Jurkat, Clone E6-1 (cell line): ENCODE measurements at regions not wholly inside any gene's neighbourhood (a gene's known extent, or its start where the extent isn't known, plus 50 kb on each side); places are given as distances from the start of the nearest gene placed in this dataset.

Experiments
- DNase-seq: peaks from one replicate; pipeline ENCODE4 v3.0.0-alpha.2; 2011; ENCODE audit warnings: low read depth, low spot score
- H3K4me3 ChIP-seq: 2 replicates; pipeline ENCODE4 v1.5.1; 2011; ENCODE audit warnings: mild to moderate bottlenecking, low read length, control low read depth, moderate library complexity

GRCh38 chr9:20291201-20291600 lies 331.1 kb downstream of the MLLT3 start:
- no peak for DNase-seq
- H3K4me3 ChIP-seq: no peak overlapping the region

GRCh38 chr9:20290257-20290656 lies 332.0 kb downstream of the MLLT3 start:
- no peak for DNase-seq
- no peak overlapping the region for H3K4me3 ChIP-seq

DNA sequence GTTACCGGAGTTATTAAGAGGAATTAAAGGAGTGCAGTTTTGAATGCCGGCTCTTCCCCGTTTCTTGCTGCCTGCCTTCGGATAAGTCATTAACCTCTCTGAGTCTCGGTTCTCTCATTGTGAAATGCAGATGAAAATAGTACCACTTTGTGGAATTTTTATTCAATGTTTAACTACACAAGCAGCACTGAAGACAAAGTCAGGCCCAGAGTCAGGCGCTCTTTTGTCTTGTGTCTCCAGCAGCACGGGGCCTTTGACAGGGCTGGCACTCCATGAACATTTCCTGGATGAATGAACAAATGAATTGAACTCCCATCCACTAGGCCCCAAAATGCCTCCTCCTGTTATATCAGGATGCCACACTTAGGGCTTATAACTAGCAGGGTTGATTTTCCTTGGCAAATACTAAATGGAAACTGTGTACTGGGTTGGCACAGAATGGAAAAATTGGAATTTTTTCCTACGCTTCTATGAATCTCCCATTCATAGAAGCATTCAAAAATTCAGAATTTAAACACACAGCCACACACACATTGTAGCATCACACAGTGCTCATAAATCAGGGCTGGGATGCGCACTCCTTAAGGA lies 332.8 kb downstream of the MLLT3 start:
- no peak overlapping the region for H3K4me3 ChIP-seq
- no peak for DNase-seq

DNA sequence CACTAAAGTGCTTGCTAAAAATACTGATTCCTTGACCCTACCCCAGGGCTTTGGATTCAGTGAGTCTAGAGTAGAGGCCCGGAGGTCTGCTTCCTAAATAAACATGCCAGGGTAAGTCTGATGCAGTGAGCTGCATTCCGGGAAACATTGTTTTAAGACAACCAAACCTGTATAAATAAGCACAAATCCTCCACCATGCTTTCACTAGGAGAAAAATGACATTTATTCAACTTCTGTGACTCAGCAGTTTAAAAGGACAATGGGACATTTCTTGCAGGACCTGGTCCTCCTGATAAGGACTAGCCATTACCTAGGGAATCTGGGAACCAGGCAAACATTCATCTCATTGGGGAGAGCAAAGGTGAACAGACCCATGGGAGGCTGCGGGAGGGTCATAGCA lies 335.3 kb downstream of the MLLT3 start:
- no peak overlapping the region for H3K4me3 ChIP-seq
- DNase-seq: no peak

GRCh38 chr9:20286154-20286700 lies 336.1 kb downstream of the MLLT3 start:
- DNase-seq: no peak
- no peak overlapping the region for H3K4me3 ChIP-seq

GRCh38 chr9:20284601-20285289 lies 337.6 kb downstream of the MLLT3 start:
- DNase-seq: no peak
- H3K4me3 ChIP-seq: no peak overlapping the region

DNA sequence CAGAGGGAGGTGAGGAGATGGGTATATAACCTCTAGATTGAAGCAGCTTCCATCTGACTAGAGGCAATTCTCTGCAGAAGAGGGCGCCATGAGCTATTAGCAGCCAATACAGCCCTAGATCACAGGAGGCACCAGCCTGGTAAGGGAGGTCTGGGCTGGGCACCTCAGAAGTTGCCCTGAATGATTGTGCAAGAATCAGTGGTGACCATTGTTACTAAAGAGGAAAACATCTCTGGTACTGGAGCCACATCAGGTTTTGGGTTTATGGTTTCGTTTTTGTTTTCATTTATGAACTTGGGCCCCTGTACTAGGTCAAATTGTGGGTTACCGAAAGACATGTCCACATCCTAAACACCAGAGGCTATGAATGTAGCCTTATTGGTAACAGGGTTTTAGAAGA lies 342.0 kb downstream of the MLLT3 start:
- DNase-seq: no peak

GRCh38 chr9:20276762-20277161 lies 345.5 kb downstream of the MLLT3 start:
- no peak for DNase-seq
- H3K4me3 ChIP-seq: no peak overlapping the region

More for the DNA sequence above, 342.0 kb downstream of the MLLT3 start:
- H3K4me3 ChIP-seq: no peak overlapping the region

DNA sequence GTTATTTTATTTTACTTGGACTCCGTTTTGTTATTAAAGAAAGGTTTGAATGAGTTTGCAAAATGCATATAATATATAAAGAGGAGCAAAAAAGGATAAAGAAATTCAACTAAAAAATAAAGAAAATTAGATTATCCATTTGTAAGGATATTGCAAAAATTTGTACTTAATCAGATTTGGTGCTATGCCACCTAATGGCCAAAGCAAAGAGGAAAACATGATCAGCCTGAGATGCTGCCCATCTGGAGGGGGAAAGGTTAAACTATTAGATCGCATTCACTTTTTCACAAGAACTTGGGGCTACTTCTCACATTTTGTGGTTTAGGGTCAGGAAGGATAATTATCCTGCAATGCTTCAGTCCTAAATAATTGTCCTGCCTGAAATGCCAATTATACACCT lies 350.6 kb downstream of the MLLT3 start:
- no peak for DNase-seq
- no peak overlapping the region for H3K4me3 ChIP-seq

GRCh38 chr9:20271096-20271495 lies 351.2 kb downstream of the MLLT3 start:
- no peak for DNase-seq

DNA sequence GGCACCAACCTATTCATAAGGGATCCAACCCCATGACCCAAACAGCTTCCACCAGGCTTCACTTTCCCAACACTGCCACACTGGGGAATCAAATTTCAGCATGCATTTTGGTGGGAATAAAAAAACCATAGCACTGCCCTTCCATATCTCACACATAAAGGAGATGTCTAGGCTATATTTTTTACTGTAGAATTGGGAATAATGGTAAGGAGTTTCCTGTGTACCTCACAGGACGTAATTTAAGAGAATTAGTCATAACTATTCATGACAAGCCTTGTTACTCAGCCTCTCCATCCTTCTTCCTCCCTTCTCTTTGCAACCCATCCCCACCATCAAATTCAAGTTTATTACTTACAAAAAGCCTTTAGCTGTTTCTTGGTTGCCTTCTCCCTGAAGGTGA lies 352.1 kb downstream of the MLLT3 start:
- H3K4me3 ChIP-seq: no peak overlapping the region
- DNase-seq: no peak

More at GRCh38 chr9:20271096-20271495, 351.2 kb downstream of the MLLT3 start:
- H3K4me3 ChIP-seq: no peak overlapping the region

GRCh38 chr9:20269620-20270019 lies 352.7 kb downstream of the MLLT3 start:
- no peak overlapping the region for H3K4me3 ChIP-seq
- no peak for DNase-seq

DNA sequence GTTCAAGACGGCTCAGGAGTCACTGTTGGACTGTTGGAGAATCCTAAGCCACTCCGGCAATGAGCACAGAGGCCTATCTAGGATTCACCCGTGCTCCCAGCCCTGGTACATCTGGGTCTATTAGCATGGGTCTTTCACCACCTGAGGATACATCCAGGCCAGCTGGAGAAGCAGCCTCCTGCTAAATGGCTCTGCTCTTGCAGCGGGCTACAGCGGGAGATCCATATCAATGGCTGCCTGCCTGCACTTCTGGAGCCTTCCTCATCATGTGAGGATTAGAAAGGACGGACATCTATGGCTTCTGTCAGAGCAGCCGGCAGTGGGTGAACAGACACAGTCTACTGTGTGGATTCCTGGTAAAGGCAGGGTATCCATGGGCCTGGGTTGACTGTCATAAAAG lies 357.4 kb downstream of the MLLT3 start:
- DNase-seq: no peak
- no peak overlapping the region for H3K4me3 ChIP-seq

GRCh38 chr9:20262611-20263010 lies 359.7 kb downstream of the MLLT3 start:
- H3K4me3 ChIP-seq: no peak overlapping the region
- no peak for DNase-seq

GRCh38 chr9:20256284-20256948 lies 365.9 kb downstream of the MLLT3 start:
- H3K4me3 ChIP-seq: no peak overlapping the region
- DNase-seq: no peak

DNA sequence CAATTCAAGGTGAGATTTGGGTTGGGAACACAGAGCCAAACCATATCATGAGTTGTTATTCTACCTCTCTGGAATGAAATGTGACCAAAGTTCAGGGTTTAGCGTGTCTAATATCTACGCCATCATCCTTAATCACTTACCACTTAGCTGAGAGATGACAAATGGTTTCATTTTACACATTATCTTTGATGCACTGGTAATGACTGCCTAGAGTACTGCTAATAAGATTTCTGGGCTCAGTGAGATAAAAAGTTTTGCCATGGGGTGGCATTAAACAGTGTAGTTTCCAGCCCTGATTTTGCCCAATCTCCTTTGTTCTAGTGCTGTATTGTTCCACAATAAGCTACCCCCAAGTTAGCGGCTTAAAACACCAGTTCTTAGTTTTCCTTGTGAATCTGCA lies 367.2 kb downstream of the MLLT3 start:
- H3K4me3 ChIP-seq: no peak overlapping the region
- DNase-seq: no peak

- no peak for DNase-seq
- no peak overlapping the region for H3K4me3 ChIP-seq
These were observed 368.7 kb downstream of the MLLT3 start for GRCh38 chr9:20253635-20254034.

GRCh38 chr9:20252778-20253177 lies 369.5 kb downstream of the MLLT3 start:
- no peak for DNase-seq
- H3K4me3 ChIP-seq: no peak overlapping the region

- no peak overlapping the region for H3K4me3 ChIP-seq
- DNase-seq: no peak
These were observed 371.5 kb downstream of the MLLT3 start for GRCh38 chr9:20250791-20251190.

GRCh38 chr9:20244271-20244670 lies 378.0 kb downstream of the MLLT3 start:
- H3K4me3 ChIP-seq: no peak overlapping the region
- no peak for DNase-seq
